Fibroblast of villous mesenchyme (primary cell): ENCODE measurements at regions not wholly inside any gene's neighbourhood (a gene's known extent, or its start where the extent isn't known, plus 50 kb on each side); places are given as distances from the start of the nearest gene placed in this dataset.

Experiments
- DNase-seq: peaks from one replicate; pipeline ENCODE4 v3.0.0-alpha.2; 2010; ENCODE audit warnings: low read depth
- H3K4me3 ChIP-seq: 2 replicates; pipeline ENCODE4 v1.5.1; 2011; ENCODE audit warnings: low read depth, mild to moderate bottlenecking, low read length
- CTCF ChIP-seq: IDR thresholded peaks from 2 replicates; pipeline ENCODE4 v1.5.1; 2012; ENCODE audit warnings: low read depth, mild to moderate bottlenecking, low read length; ENCODE audit not compliant: insufficient read depth

- TF ChIP-seq CTCF: no peak
- H3K4me3 ChIP-seq: no peak overlapping the region
- DNase-seq: no peak
Observed at GRCh38 chr2:136183097-136183496, 65.1 kb upstream of the CXCR4 start.

- TF ChIP-seq CTCF: no peak
- no peak overlapping the region for H3K4me3 ChIP-seq
- no peak for DNase-seq
Observed at GRCh38 chr2:136182315-136182714, 64.4 kb upstream of the CXCR4 start.

GRCh38 chr2:136179602-136179975 lies 61.6 kb upstream of the CXCR4 start:
- TF ChIP-seq CTCF: no peak
- DNase-seq: no peak
- H3K4me3 ChIP-seq: no peak overlapping the region

GRCh38 chr2:136178941-136179601 lies 61.1 kb upstream of the CXCR4 start:
- DNase-seq: no peak
- no peak overlapping the region for H3K4me3 ChIP-seq
- no peak for TF ChIP-seq CTCF

GRCh38 chr2:136175868-136176267 lies 57.9 kb upstream of the CXCR4 start:
- DNase-seq: no peak

GRCh38 chr2:136175466-136175865 lies 57.5 kb upstream of the CXCR4 start:
- no peak for TF ChIP-seq CTCF
- H3K4me3 ChIP-seq: no peak overlapping the region
- DNase-seq: no peak

More at GRCh38 chr2:136175868-136176267, 57.9 kb upstream of the CXCR4 start:
- H3K4me3 ChIP-seq: no peak overlapping the region
- no peak for TF ChIP-seq CTCF

GRCh38 chr2:136173126-136173525 lies 55.2 kb upstream of the CXCR4 start:
- DNase-seq: no peak
- no peak for TF ChIP-seq CTCF
- H3K4me3 ChIP-seq: no peak overlapping the region
